SH-SY5Y (cell line): ENCODE measurements at regions not wholly inside any gene's neighbourhood (a gene's known extent, or its start where the extent isn't known, plus 50 kb on each side); places are given as distances from the start of the nearest gene placed in this dataset.

Source experiments
- GATA2 ChIP-seq: IDR thresholded peaks from 2 replicates; pipeline ENCODE4 v1.6.1; 2011; ENCODE audit warnings: mild to moderate bottlenecking, low read depth, low read length
- GATA3 ChIP-seq: IDR thresholded peaks from 2 replicates; pipeline ENCODE4 v1.6.1; 2011; ENCODE audit warnings: low read depth, mild to moderate bottlenecking, low read length, moderate library complexity

GRCh38 chr12:111257435-111257902 lies 111.4 kb downstream of the PHETA1 start:
- TF ChIP-seq GATA3 (no peak), GATA2 (no peak)

DNA sequence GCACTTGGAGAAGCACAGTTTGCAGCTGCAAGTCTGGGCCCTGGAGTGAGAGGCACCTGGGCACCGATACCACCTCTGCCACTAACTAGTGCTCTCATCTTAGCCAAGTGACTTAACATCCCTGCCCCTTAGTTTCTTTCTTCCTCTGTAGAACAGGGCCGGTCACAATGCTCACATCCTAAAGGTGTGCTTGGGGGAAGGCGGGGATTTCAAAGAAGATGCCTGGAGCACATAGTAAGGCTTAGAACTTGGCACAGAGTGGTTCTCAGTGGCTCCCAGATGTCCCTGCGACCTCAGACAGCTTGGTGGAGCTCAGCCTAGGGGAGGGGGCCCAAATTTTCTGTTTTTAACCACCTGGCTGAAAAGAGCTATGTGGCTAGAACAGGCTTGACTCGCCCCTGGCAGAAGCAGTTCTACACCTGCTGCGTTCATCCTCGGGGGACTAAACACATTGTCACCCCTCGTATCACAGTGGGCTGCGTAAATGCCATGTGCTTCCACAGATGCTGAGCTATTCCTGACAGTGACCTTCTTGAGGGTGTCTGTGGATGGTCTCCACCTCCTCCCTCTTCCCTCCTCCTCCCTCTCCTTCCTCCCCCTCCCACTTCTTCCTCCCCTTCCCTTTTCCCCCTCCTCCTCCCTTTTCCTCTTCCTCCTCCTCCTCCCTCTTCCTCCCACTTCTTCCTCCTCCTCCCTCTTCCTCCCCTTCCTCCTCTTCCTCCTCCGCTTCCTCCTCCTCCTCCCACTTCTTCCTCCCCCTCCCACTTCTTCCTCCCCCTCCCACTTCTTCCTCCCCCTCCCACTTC lies 112.1 kb downstream of the PHETA1 start:
- TF ChIP-seq GATA3 (no peak), GATA2 (no peak)

- TF ChIP-seq GATA2 (no peak), GATA3 (no peak)
Observed at GRCh38 chr12:111255261-111255660, 113.6 kb downstream of the PHETA1 start.

- TF ChIP-seq GATA2 (no peak), GATA3 (no peak)
Observed at GRCh38 chr12:111254106-111254505, 114.8 kb downstream of the PHETA1 start.

GRCh38 chr12:111253213-111253612 lies 115.7 kb downstream of the PHETA1 start:
- no peak for TF ChIP-seq GATA2
- no peak for TF ChIP-seq GATA3

- TF ChIP-seq GATA3 (no peak), GATA2 (no peak)
Observed at GRCh38 chr12:111251787-111252186, 117.1 kb downstream of the PHETA1 start.

DNA sequence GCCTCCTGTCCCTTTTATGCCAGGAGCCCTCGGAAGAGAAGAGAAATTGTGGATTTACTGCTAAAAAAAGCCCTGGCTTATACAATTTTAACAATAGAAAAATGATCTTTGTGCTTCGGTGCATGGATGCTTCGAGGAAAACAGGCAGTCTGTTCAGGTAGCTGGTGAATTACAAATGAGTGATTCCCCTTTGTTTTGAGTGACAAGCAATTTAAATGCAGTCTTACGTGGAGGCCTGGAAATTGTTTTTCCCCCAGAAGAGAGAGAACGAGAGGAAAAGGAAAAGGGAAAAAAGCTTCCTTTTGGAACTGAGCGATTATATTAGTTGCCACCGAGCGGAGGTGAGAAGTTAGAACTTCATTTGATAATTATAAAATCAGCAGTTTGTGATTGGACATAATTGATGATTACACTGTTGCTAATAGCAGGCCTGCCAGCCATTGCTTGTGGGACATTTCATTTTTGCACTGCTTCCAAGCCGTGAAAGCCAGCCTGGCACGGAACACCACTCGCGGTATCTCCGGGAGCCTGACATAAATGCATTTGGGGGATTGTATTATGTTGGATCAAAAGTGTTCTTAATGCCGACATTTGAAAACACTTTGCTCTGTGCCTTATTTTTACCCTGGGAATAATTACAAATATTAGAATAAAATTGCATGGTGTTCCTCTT lies 117.7 kb downstream of the PHETA1 start:
- TF ChIP-seq GATA2 (no peak), GATA3 (no peak)

DNA sequence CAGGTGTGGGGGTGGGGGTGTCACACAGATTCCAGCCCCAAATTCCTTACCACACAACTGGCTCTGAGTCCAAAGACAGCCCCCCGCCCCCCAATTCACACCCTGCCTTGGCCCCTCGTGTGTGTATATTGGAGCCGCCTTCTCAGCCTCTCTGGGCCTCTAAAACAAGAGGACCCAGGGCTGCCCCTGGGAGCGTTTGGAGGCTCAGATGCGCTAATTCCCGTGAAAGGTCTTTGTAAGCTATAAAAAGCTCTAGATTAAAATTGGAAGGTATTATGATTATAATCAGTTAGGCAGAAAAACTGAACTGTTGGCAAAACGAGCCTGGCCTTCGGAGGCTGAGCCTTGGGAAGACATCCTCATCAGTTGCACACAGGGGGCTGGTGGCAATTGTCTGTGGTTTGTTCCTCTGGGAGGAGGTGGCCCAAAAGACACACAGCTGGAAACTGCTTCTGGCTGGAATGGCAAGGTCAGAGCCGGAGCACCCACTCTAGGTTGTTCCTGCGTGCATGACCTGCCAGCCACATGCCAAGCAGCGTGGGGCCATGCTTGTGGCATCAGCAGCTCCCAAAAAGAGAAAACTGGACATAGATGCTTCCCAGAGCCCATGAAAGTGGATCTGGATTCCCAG lies 118.5 kb downstream of the PHETA1 start:
- TF ChIP-seq GATA3, result no peak
- no peak for TF ChIP-seq GATA2

DNA sequence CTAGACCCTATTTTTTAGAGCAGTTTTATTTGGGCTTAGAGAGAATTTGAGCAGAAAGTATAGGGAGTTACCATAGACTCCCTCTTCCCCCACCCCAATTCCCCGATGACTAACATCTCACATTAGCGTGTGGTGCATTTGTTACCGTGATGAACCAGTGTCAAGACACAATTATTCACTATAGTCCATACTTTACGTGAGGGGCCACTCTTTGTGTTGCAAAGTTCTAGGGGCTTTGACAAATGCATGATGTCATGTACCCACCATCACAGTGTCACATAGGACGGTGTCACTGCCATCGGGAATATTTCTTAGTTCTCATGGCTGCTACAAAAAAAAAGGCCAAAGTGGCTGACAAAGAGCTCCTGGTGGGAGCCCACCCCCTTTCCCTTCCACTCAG lies 119.1 kb downstream of the PHETA1 start:
- TF ChIP-seq GATA2, result no peak
- no peak for TF ChIP-seq GATA3

DNA sequence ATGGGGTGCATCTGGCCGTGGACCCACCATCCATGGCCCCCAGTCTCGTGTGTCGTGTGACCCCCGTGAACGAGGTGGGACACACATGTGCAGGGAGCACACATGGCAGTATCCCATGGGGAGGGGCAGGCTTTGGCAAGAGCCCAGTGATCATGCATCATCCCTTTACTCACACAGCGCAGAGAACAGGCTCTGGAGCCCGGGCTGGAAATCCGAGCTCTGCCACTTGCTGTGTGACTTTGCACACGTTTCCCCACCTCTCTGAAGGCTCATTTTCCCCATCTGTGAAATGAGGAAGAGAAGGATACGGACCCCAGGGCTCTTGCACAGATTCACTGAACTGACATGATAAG lies 119.9 kb downstream of the PHETA1 start:
- TF ChIP-seq GATA3, result no peak
- TF ChIP-seq GATA2, result no peak

- TF ChIP-seq GATA2 (no peak), GATA3 (no peak)
Observed at GRCh38 chr12:111248236-111249017, 120.5 kb downstream of the PHETA1 start.

DNA sequence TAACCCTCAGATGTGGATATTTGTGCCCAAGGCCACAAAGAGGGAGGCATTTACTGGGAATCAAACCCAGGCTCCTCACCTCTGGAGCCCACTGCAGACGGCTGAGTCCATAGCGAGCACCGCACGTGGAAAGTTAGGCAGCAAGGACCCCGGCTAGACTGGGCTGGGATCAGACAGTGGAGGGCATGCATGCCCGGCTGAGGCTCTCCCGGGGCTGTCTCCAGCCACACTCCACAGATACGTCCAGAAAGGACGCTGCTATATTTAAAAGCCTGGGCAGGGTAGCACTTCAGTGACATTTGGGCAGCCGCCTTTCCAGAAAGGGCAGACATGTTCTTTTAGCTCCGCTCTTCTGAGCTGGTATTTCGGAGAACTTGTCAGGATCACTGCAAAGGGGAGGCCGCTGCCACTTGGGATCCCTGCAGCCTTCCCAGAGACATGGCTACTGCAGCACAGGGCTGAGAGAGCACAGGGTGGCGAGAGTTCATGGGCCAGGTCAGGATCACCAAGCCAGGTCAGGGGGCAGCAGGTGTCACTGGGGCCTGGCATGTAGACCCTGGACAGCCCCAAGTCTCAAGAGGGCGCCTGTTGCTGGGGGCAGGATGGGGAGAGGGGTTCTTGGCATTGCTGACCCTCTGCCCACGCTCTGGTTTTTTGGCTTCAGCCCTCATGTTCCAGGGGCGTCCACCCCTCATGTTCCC lies 121.7 kb downstream of the PHETA1 start:
- TF ChIP-seq GATA3 (no peak), GATA2 (no peak)

DNA sequence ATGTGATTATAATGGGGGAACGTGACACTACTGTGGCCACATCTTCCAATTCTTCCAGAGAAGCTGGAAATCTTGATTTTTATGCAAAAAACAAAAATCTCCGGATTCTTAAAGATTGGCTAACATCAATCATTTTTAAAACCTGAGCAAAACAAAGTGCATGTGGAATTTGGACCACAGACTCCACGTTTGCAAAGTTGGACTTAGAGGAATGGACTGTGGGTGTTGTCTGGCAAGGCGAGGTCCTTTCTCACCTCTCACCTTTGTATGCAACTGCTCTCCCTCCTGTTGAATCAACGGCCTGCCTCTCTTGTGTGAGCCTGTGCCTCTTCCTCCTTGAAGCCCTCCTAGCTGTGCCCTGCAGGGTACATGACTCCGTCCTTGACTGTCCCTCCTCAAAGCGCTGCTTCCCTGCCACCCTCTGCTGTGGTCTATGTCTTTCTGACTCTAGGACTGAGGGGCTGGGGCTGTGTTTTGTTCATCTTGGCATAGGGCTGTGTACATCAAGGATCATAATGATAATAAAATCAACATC lies 122.4 kb downstream of the PHETA1 start:
- no peak for TF ChIP-seq GATA2
- TF ChIP-seq GATA3, result no peak
